ENCODE measurements at regions not wholly inside any gene's neighbourhood (a gene's known extent, or its start where the extent isn't known, plus 50 kb on each side); places are given as distances from the start of the nearest gene placed in this dataset.

- DNase-seq, result peak; percentile 29
These were observed 348.1 kb downstream of the FOXO1 start for GRCh38 chr13:40318366-40318765.

DNA sequence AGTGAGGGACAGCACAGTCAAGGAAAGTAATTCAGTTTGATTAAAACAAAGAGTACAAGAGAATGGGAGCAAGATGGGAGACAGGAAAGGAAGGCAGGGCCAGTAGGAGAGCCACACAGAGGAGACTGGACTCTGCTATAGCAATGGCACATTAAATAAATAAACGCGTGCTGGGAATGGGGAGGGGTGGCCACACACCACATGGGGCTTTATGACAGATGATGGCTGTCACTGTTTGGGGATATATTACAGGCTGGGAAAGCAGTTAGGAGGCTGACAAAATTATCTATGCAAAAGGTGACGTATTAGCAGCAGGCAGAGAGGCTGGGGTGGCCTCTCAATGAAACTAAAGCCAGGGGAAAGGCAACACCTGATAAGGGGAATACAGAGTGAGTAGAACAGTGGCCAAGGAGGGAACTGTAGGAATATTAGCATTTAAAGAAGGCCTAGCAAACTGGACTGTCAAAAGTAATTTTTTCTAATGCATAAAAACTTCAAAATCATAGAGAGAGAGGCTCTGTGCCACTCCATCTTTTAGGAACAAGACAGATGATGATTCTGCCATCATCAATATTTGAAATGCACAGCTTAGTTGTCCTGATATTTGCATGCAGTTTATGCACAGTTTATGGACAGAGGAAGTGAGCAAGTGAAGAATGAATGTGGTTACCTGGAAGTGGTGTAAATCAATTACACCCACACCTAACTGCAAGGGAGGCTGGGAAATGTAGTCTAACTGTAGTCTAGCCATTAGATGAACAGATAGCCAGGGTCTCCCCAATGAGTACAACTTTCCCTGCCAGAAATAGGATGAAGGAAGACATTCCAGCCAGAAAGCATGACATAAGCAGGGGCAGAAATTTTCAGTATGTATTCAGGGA lies 346.5 kb downstream of the FOXO1 start:
- DNase-seq, result no peak

DNA sequence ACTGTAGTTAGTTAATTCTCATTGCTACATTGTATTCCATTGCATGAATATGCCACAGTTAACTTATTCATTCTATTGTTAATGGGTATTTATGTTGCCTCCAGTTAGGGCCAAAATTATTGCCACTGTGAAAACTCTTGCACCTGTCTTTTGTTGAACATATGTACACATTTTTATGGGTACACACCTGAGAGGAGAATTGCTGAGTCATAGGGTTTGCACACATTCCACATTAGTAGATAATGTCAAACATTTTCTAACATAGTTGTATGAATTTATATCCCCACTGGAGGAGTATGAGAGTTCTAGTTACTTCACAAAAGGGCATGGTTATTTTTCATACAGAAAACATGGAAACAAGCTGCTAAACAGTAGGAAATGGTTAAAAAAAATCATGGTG lies 338.4 kb downstream of the FOXO1 start:
- no peak for DNase-seq

DNA sequence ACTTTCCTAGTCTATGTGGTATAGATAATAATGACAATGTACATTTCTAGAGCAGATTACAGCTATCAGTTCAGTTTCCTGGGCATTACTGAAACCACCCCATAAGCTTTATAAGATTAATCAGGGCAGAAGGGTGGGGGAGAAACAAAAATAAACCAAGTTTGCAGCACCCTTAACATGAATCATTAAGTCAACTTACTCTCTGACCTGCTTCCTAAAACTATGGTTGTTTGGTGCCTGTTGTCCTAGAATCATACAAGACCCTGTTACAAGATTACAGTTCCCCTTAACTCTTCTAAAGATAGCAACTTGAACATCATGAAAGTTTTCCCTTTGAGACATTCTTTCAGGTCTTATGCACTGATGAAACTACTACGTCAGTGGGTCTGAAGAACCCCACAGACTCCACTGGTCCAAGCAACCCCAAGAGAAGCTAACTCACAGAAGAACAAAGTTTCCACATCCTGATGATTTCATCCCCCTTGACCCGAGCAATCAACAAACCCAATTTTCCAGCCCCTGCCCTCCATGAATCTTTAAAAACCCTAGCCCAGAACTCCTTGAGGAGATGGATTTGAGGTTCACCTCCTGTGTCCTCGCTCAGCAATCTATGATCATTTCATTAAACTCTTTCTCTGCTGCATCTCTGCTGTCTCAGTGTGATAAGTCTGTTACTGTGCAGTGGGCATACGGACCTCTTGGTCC lies 336.5 kb downstream of the FOXO1 start:
- DNase-seq, result no peak

DNA sequence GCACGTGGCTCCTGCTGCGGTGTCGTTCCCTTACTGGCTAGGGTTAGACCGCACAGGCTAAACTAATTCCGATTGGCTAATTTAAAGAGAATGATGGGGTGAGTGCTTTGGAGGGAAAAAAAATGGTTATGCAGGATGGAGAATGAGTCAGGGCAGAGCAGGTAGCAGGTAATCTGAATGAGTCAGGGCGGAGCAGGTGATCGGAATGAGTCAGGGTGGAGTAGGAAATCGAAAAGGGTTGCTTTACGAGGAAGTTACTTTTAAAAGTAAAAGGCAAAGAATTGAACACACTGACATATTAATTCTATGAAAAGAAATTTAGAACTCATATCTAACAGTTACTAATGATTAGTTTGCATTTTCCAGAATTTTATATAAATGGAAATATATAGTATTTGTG lies 335.5 kb downstream of the FOXO1 start:
- DNase-seq, result no peak

- no peak for DNase-seq
These were observed 334.6 kb downstream of the FOXO1 start for GRCh38 chr13:40331802-40332201.

GRCh38 chr13:40333226-40333625 lies 333.2 kb downstream of the FOXO1 start:
- no peak for DNase-seq

- DNase-seq, result no peak
These were observed 332.4 kb downstream of the FOXO1 start for GRCh38 chr13:40334031-40334430.

DNA sequence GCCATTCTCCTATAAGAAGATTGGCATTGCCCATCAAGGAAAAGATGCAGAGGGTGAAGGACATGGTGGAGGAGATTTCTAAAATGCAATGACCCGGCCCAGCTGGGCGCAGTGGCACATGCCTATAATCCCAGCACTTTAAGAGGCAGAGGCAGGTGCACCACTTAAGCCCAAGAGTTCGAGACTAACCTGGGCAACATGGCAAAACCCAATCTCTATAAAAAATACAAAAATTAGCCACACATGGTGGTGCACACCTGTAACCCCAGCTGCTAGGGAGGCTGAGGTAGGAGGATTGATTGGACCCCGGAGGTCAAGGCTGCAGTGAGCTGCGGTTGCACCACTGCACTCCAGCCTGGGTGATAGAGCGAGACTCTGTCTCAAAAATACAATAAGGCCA lies 331.8 kb downstream of the FOXO1 start:
- no peak for DNase-seq

GRCh38 chr13:40336228-40337221 lies 329.9 kb downstream of the FOXO1 start:
- DNase-seq, result no peak

DNA sequence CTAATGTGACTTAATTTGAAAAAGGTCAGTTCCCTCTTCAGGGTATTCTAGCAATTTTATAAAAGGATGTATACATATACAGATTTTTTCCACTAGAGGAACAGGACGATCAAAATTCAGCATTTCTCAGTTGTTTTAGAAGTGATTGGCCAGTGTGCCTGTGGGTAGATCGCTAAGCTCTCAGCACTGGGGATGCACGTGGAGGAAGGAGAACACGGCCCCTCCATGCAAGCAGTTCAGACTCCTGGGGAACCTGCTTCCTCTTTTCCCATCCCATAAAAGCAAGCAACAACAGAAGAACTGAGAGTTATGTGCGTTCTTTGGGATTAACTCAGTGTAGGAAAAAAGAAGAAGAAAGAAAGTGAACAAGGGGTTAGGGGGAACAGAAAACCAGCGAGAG lies 328.8 kb downstream of the FOXO1 start:
- DNase-seq, result no peak

DNA sequence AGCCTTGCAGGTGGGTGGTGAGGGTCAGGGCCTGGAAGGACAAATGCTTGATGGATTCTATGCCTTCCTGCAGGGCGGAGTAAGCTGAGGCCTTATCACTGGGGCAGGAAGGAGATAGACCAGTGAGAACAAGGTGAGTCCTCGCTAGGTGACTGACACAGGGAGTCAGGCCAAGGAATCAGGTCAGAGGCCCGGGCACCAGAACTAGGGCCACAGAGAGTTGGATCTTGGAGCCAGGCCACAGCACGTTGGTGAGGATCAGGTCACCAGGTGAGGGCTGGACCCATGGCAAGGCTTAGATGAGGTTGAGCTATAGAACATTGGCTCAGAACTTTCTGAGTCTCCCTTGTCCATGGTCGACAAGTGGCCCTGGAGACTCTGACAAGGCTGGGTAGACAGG lies 328.2 kb downstream of the FOXO1 start:
- DNase-seq, result no peak

GRCh38 chr13:40340368-40341095 lies 325.9 kb downstream of the FOXO1 start:
- DNase-seq, result no peak

DNA sequence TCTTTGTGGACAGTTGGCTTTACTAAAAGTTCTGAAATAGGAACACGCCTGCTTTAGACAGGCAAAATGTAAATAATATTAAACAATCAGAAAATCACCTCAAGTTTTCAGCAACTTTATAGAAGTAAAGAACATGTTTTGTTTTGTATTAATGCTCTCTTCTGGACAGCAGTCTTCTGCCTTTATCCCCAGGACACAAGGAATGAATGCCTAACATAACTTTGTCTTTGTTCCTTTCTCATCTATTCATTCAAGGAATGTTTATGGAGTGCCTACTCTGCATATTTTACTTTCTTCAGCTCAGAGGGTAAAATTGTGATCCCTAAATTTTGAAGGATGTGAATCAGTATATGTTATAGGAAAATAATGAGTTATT lies 325.4 kb downstream of the FOXO1 start:
- no peak for DNase-seq

- no peak for DNase-seq
These were observed 324.9 kb downstream of the FOXO1 start for GRCh38 chr13:40341501-40341900.

GRCh38 chr13:40342461-40342860 lies 324.0 kb downstream of the FOXO1 start:
- DNase-seq, result no peak

DNA sequence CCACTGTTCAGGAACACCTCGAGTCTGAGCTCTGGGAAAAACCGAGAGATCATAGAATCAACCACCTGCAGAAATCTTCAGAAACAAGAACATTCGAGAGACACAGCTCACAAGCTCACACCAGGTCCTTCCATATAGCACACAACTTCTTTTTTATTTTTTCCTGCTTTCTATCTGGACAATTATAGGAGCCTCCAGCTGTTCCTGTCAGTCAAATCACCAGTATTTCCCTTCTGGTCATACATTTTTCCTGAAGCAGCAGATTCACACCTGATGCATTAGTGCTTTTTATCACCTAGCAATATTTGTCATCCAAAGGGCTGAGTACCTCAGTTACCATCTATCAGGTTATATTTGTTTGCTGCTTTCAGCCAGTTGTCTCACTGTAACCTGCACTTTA lies 323.5 kb downstream of the FOXO1 start:
- no peak for DNase-seq

- no peak for DNase-seq
These were observed 322.7 kb downstream of the FOXO1 start for GRCh38 chr13:40343550-40344269.

GRCh38 chr13:40344270-40345148 lies 321.9 kb downstream of the FOXO1 start:
- no peak for DNase-seq

GRCh38 chr13:40345149-40345514 lies 321.3 kb downstream of the FOXO1 start:
- no peak for DNase-seq

All from NCI-H1105 (cell line).